NCI-H2171 treated with DMSO at 0.1 percent for 48 hours (cell line): ENCODE measurements at regions not wholly inside any gene's neighbourhood (a gene's known extent, or its start where the extent isn't known, plus 50 kb on each side); places are given as distances from the start of the nearest gene placed in this dataset.

Experiments
- DNase-seq: peaks from one replicate; lab custom pipeline; 2025; lab: John Stamatoyannopoulos, UW

DNA sequence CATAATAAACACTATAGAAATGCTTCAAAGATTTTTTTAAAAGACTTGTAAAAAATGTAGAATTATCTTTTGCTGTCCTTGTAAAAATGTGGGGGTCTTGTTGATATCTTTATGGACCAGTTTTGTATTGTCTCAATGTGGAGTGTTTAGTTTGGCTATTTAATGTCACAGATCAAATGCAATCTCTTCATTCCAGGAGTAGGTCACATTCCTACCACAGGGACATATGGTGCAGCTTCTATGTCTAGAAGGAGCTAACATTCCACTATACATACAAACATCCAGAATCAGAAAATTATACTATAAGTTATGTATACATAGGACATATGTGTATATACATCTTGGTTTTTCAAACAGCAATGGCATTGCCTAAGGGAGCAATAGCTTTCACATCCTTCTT is 345.7 kb downstream of the BMP4 start:
- no peak for DNase-seq

DNA sequence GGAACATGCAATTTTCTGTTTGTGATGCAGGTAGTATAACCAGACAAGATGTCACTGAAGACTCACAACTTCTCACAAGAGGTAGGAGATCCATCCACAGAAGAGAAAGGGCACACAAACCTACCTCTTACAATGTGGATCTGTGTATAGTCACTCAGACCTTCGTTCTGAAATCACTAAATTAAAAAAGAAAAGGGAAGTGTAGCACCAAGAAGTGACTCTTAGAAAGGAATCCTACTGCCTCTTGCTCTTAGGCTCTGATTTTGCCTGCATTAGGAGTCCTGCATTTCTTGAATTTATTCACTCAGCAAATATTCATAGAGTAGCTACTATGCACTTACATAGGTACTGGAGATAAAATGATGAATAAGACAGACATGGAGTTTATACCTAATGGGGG is 347.6 kb downstream of the BMP4 start:
- DNase-seq: no peak

DNA sequence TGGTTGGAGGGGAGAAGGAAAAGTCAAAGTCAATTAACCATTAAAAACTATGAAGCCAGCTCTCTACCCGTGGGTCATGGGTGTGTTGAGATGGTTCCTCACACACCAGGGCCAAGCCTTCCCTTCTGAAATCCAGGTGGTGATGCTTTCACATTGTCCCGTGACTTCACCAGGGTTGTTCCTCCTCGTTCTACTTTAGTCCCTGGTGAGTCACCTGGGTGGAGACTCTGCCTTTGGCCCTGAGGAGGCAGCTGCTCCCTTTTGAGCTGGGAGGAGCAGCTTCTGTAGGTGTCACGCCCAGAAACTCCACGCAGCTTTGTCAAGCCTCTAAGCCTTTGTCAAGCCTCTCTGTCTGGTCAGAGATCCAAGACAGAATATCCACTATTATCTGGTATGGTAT is 348.3 kb downstream of the BMP4 start:
- no peak for DNase-seq

- DNase-seq: no peak
These were observed 350.4 kb downstream of the BMP4 start for GRCh38 chr14:53606203-53606602.

- no peak for DNase-seq
These were observed 351.1 kb downstream of the BMP4 start for GRCh38 chr14:53605562-53605961.

- no peak for DNase-seq
These were observed 352.6 kb downstream of the BMP4 start for GRCh38 chr14:53603994-53604393.

DNA sequence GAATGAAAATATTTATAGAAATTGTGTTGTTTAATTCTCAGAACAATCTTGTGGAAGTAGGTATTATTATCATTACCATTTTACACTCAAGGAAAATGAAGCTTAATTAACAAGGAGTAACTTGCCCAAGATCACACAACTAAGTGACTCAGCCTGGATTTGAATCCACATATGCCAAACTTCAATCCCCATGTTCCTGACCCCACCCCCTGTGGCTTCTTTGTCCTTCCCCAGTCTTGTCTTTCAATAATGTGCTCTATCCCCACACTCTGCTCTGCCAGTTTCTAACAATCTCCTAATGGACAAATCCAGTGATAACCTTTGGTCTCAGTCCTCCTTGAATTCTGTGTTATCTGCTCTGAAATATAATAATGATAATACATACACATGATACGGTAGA is 355.2 kb downstream of the BMP4 start:
- no peak for DNase-seq

DNA sequence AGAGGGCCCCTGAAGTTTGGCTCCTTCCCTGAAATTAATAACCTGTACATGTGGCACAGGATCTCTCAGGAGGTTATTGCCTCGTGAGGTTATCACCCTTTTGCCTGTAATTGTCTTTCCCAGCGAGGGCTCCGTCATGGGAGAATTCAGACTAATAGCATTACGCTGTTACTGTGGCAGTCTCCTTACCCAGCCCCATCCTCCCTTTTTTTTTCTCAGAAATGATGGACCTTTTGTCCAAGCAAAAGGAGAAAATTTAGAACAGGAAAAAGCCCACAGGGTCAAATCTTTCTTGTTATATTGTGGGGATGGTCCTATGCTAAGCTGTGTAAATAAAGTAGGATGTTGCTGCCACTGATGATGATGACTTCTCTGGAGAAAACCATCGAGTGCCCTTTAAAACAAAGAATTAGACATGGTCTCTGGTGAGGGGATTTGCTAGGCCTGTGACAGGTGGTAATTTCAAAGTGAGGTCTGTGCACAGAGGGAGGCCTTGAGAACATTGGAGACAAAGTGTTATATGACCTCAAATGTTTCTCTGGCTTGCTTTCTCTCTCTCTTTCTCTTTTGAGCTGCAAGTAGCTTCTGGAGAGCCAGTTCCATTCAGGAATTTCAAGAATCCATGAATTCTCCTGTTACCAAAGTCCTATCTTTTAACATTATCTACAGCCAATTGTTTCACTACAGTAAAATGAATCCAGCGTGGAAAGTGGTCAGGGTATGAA is 357.2 kb downstream of the BMP4 start:
- DNase-seq: no peak

DNA sequence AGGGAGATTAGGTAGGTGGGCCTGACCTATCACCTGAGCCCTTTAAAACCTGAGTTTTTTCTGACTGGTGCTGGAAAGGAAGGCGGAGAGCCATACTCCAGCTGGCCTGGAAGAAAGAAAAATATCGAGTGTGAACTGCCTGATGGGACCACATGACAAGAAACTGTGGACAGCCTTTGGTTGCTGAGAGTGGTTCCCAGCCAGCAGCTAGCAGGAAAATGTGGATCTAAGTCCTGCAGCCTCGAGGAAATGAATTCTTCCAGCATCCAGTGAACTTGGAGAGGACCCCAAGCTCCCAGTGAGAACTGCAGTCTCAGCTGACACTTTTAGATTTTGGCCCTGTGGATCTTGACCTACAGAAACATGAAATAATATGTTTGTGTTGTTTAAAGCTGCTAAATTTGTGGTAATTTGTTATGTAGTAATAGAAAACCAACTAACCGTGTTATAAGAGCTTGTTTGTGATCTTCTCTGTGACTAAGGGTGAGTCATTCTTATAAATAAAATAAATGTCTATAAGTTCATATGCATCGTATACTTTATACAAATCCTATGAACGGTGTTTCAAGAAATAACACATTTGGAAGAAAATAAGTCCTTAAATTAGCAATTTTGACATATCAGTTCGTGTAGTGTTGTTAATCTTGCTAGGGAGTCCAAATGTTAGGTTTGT is 359.6 kb downstream of the BMP4 start:
- DNase-seq: no peak

DNA sequence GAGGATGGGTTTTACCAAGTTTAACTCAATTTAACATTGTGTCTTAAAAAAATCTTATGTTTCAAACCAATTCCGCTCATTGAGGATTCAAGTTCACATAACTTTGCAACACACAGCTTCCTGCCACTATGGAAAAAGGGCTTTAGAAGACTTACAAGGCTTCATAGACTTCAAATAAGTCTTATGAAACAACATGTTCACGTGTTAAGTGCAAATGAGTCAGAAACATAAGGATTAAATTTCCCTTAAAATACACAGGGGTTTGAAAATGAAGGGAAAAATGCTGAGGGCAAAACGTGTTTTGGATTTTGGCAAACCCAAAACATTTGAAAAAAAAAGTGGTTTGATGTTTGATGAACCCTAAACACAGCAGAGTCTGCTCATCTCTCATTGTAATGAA is 364.8 kb downstream of the BMP4 start:
- no peak for DNase-seq

- DNase-seq: no peak
These were observed 375.1 kb downstream of the BMP4 start for GRCh38 chr14:53581504-53581903.

DNA sequence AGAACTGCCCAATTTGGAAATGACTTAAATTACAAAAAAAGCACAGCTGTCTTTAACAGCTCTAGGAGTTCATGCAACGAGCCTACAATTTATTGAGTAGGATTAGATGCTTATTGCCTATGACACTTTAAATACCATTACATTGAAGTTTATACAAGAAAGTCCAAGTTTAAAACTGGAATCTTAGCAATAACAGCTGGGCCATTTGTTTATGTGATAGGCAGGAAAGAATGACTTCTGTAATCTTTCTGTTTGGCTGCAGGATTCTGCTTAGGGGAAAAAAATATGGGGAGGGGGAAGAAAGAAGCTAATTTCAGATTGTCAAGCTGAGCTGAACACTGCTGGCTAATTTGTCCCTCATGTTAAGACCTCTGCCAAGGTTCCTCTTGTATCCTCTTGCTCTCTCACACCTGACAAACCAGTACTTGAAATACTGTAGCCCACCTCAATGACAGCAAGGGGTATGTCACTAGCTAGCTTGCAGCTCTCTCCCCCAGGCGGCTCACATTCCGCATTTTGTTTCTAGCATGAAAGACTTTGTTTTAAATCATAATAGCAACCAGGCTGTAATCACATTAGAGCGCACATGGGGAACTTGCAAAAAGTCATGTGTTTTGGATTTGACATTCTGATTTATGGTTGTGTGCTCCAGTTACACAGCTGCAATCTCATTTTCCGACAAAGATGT is 384.8 kb downstream of the BMP4 start:
- DNase-seq: no peak

GRCh38 chr14:53570411-53571387 is 385.9 kb downstream of the BMP4 start:
- no peak for DNase-seq

- no peak for DNase-seq
These were observed 387.2 kb downstream of the BMP4 start for GRCh38 chr14:53569446-53569845.

- DNase-seq: no peak
These were observed 389.3 kb downstream of the BMP4 start for GRCh38 chr14:53567236-53567780.

- no peak for DNase-seq
These were observed 391.8 kb downstream of the BMP4 start for GRCh38 chr14:53564870-53565269.

DNA sequence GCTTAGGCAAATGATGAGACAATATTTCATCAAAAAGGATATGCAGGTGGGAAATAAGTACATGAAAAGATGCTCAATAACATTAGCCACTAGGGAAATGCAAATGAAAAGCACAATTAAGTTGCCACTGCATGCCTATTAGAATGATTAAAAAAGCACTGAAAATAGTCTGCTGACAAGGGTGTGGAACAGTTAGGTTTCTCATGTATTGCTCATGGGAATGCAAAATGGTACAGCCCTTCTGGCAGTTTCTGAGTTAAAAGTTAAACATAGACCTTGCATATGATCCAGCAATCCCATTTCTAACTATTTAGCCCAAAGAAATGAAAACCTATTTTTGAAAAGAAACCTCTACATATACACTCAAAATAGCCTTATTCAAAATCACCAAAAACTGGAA is 393.0 kb downstream of the BMP4 start:
- DNase-seq: no peak

GRCh38 chr14:53553221-53553620 is 400.1 kb upstream of the DDHD1 start:
- DNase-seq: no peak

GRCh38 chr14:53551862-53552261 is 398.7 kb upstream of the DDHD1 start:
- DNase-seq: no peak

DNA sequence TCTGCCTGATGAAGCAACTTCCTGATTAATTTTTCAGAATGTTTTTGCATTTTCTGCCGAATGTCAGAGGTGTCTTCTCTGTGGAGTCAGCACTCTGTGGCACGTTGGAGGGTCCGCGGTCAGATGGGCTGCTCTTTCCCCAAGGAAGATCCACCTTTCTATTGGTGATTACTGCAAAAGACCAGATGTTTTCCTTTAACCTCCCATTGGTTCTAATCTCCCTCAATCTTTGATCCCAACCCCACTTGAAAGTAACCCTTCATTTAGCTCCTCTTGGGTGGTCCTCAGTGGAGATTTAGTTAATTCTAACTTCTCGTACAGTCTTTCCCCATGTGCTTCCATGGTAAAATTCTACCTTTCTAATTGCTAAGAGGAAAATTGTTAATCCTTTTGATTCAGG is 397.7 kb upstream of the DDHD1 start:
- no peak for DNase-seq

- DNase-seq: no peak
These were observed 396.8 kb upstream of the DDHD1 start for GRCh38 chr14:53549956-53550355.

DNA sequence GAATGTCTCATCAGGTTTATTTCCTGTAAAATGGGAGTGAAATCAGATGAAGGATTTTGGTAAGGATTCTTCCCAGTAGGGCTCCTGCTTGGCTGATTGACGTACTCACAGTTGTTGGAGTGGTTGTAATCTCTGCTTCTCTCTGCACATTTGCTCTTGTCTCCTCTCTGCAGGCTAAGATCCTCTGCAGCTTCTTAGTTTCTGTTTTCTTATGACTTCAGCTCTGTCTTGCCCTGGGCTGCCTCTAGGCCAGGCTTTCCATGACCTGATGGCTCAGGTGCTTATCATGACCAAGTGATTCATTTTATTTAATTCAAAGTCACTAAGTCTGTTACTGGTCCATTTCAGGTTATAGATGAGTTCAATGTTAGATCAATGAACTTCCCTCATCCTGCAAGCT is 394.5 kb upstream of the DDHD1 start:
- no peak for DNase-seq
